ENCODE measurements at regions not wholly inside any gene's neighbourhood (a gene's known extent, or its start where the extent isn't known, plus 50 kb on each side); places are given as distances from the start of the nearest gene placed in this dataset.

DNA sequence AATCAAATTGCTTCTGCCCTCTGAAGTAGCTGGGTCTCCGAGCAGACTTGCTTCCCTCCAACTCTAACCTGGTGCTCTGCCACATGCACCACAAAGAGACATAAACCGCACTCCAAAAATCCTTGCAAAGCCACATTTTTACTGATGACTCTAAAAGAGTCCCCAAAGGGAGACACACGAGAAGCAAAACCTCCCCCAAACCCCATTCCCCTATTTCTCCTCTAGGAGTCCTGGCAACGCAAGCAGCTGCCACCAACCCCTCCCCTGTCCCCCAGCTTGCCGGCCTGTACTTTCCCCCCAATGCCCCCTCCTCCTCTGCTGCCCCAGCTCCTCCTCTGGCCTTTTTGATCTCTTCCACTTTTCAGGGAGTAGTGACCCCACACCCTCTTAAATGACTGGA is 180.1 kb upstream of the ARID1B start:
- no CpG with 5 or more reads among the region's 5 CpGs for WGBS, 2 experiments (ENCODE audit: extremely low coverage in 2 of 2, insufficient read length in 1 of 2)
- in situ Hi-C loops (cut with MboI; ENCODE audit: low sequenced_read_pairs) = no loop called here

More for the DNA sequence above, 180.1 kb upstream of the ARID1B start:
- H3K79me1 ChIP-seq (ENCODE audit: low read depth in 1 of 2, low read length in 2 of 2) = no peaks in the 10 kb centered on the region
- H2BK15ac ChIP-seq (ENCODE audit: low read depth, low read length) = no peak overlapping the region
- POLR2A ChIA-PET (ENCODE audit: unreplicated experiment) = no interaction called here
- H2BK5ac ChIP-seq (ENCODE audit: low read depth, low read length, poor library complexity, severe bottlenecking) = no peak overlapping the region
- H3K18ac ChIP-seq (ENCODE audit: low read depth, low read length) = no peak overlapping the region
- H3K4me1 ChIP-seq (ENCODE audit: control insufficient read depth, insufficient read depth, low read length) = peaks cover 2% of the 10 kb centered on the region; the same call in 1 of the 2 replicates
- no peak overlapping the region for H3K9ac ChIP-seq (ENCODE audit: low read depth, low read length)
- H3K23ac ChIP-seq (ENCODE audit: low read depth, low read length) = no peak overlapping the region
- no peak overlapping the region for H4K8ac ChIP-seq (ENCODE audit: low read depth in 2 of 2, low read length in 2 of 2)
- H3K4ac ChIP-seq (ENCODE audit: low read depth, low read length) = no peak overlapping the region
- no peaks in the 10 kb centered on the region for H3K9me3 ChIP-seq (ENCODE audit: control insufficient read depth, insufficient read depth, low read length)
- intact Hi-C loops (cut with micrococcal nuclease) (no loop called here), dilution Hi-C loops (cut with HindIII; ENCODE audit: low sequenced_read_pairs, unreplicated experiment) (no loop called here)
- no peak overlapping the region for H4K5ac ChIP-seq (ENCODE audit: low read depth, low read length)
- TF ChIP-seq MAFK (IDR thresholded peaks at IDR 0.05; ENCODE audit: low read depth, low read length) (no peak), CHD1 (IDR thresholded peaks at IDR 0.05; ENCODE audit: low read depth, low read length) (no peak)
- TF ChIP-seq, protein P1, sequence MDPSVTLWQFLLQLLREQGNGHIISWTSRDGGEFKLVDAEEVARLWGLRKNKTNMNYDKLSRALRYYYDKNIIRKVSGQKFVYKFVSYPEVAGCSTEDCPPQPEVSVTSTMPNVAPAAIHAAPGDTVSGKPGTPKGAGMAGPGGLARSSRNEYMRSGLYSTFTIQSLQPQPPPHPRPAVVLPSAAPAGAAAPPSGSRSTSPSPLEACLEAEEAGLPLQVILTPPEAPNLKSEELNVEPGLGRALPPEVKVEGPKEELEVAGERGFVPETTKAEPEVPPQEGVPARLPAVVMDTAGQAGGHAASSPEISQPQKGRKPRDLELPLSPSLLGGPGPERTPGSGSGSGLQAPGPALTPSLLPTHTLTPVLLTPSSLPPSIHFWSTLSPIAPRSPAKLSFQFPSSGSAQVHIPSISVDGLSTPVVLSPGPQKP (IDR thresholded peaks at IDR 0.05; ENCODE audit: borderline replicate concordance, low read depth, low read length) = no peak
- H3K27me3 ChIP-seq (ENCODE audit: control insufficient read depth, insufficient read depth, low read length) = peaks cover 24% of the 10 kb centered on the region
- no peaks in the 10 kb centered on the region for H4K20me1 ChIP-seq (ENCODE audit: insufficient read depth, low read length)
- no peak overlapping the region for H3K27ac ChIP-seq (ENCODE audit: insufficient read depth, low read length)
- no peak overlapping the region for H3K4me3 ChIP-seq (ENCODE audit: insufficient read depth, low read depth, low read length)
- no peak overlapping the region for H4K91ac ChIP-seq (ENCODE audit: insufficient read depth, low read depth, low read length)
- no peak overlapping the region for H3K56ac ChIP-seq (ENCODE audit: extremely low read depth, insufficient read depth, low read length)
- no peak overlapping the region for H2BK120ac ChIP-seq (ENCODE audit: low read depth, low read length)
- H2BK20ac ChIP-seq (ENCODE audit: low read depth, low read length) = no peak overlapping the region
- H2AK9ac ChIP-seq (replicated peaks; ENCODE audit: low read depth, low read length, poor library complexity) = no peak overlapping the region
- no TSS peak for BruUV-seq (replicated peaks)
- CTCF ChIA-PET = no interaction called here
- H3K9me1 ChIP-seq (ENCODE audit: insufficient read depth, low read length) = no peaks in the 10 kb centered on the region
- H3K4me2 ChIP-seq (ENCODE audit: low read depth, low read length) = no peak overlapping the region
- no peak overlapping the region for H2AK5ac ChIP-seq (ENCODE audit: low read depth, low read length)
- no peaks in the 10 kb centered on the region for H3K36me3 ChIP-seq (ENCODE audit: control insufficient read depth, insufficient read depth, low read length)
- no peak overlapping the region for H3K14ac ChIP-seq (replicated peaks; ENCODE audit: low read depth, low read length)
- DNase-seq (no peak), ATAC-seq (ENCODE audit: low read depth) (no peak)
- no peak overlapping the region for H2AFZ ChIP-seq (replicated peaks; ENCODE audit: low read length, poor library complexity)
